ENCODE measurements at regions not wholly inside any gene's neighbourhood (a gene's known extent, or its start where the extent isn't known, plus 50 kb on each side); places are given as distances from the start of the nearest gene placed in this dataset.

DNA sequence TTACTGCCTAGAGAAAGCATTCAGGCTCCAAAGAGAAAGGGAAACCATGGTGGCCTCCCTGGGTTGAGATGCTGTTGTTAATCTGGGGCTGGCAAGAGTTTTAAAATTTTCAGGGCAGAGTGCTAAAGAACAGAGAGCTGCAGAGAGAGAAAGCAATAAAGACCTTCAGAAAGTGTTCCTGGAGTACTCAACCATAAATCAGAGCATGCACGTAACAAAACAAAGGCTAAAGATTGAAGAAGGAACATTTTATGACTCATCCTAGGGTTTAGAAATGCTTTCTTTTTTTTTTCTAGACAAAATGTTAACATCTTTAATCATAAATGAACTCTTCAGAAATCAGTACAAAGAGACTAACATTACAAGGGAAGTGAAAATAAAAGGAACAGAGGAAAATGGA is 562.3 kb upstream of the NDST4 start:
- TF ChIP-seq POLR2A (IDR thresholded peaks at IDR 0.05), result no peak
- TF ChIP-seq, protein P1, sequence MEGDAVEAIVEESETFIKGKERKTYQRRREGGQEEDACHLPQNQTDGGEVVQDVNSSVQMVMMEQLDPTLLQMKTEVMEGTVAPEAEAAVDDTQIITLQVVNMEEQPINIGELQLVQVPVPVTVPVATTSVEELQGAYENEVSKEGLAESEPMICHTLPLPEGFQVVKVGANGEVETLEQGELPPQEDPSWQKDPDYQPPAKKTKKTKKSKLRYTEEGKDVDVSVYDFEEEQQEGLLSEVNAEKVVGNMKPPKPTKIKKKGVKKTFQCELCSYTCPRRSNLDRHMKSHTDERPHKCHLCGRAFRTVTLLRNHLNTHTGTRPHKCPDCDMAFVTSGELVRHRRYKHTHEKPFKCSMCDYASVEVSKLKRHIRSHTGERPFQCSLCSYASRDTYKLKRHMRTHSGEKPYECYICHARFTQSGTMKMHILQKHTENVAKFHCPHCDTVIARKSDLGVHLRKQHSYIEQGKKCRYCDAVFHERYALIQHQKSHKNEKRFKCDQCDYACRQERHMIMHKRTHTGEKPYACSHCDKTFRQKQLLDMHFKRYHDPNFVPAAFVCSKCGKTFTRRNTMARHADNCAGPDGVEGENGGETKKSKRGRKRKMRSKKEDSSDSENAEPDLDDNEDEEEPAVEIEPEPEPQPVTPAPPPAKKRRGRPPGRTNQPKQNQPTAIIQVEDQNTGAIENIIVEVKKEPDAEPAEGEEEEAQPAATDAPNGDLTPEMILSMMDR (IDR thresholded peaks at IDR 0.05), result no peak
